ENCODE measurements at regions not wholly inside any gene's neighbourhood (a gene's known extent, or its start where the extent isn't known, plus 50 kb on each side); places are given as distances from the start of the nearest gene placed in this dataset.

- H3K27ac Mint-ChIP-seq = no peak overlapping the region
- CTCF ChIA-PET = no interaction called here
- no CpG with 5 or more reads among the region's 2 CpGs for WGBS (ENCODE audit: insufficient coverage)
Measured at GRCh38 chr5:152711801-152712388, 306.8 kb upstream of the NMUR2 start.

GRCh38 chr5:152717393-152717792 is 312.3 kb upstream of the NMUR2 start:
- no peaks in the 10 kb centered on the region for H3K4me1 ChIP-seq (ENCODE audit: control insufficient read depth in 2 of 2, insufficient read depth in 2 of 2, low read length in 2 of 2)
- peaks cover 0 to 7% (median 0%) of the 10 kb centered on the region in 3 donors for H3K9me3 ChIP-seq (ENCODE audit: control extremely low read depth in 1 of 3, control insufficient read depth in 2 of 3, insufficient read depth in 1 of 3, low read length in 2 of 3)
- H2AFZ ChIP-seq (ENCODE audit: insufficient read depth, low read depth, low read length, poor library complexity, severe bottlenecking) = no peak overlapping the region
- no peak overlapping the region for H3K9ac ChIP-seq (ENCODE audit: low read length)
- no peaks in the 10 kb centered on the region for H3K79me2 ChIP-seq (ENCODE audit: control insufficient read depth, insufficient read depth, low read length)
- H3K36me3 ChIP-seq (replicated peaks in 1 of 2; ENCODE audit: control extremely low read depth in 1 of 2, control insufficient read depth in 1 of 2, extremely low read depth in 1 of 2, insufficient read depth in 2 of 2, low read length in 1 of 2) = no peaks in the 10 kb centered on the region
- H3K27ac Mint-ChIP-seq = no peak overlapping the region
- H3K4me1 Mint-ChIP-seq = no peaks in the 10 kb centered on the region
- no peak for DNase-seq
- no peaks in the 10 kb centered on the region for H4K20me1 ChIP-seq (ENCODE audit: control insufficient read depth, insufficient read depth, low read length, poor library complexity, severe bottlenecking)
- intact Hi-C loops (cut with micrococcal nuclease) = no loop called here
- H3K4me3 ChIP-seq (ENCODE audit: control extremely low read depth in 1 of 5, extremely low read depth in 1 of 5, insufficient read depth in 1 of 5, low read depth in 2 of 5, low read length in 4 of 5) = no peak overlapping the region
- H3K27ac ChIP-seq (ENCODE audit: low read length in 2 of 2) = no peak overlapping the region
- H3K4me2 ChIP-seq (replicated peaks; ENCODE audit: low read depth, low read length, poor library complexity, severe bottlenecking) = no peak overlapping the region
- H3K9me3 Mint-ChIP-seq (ENCODE audit: insufficient read depth) = peaks cover 11% of the 10 kb centered on the region
- no peak for ATAC-seq (ENCODE audit: low read depth)
- ChIA-PET CTCF (no interaction called here), POLR2A (no interaction called here)
- TF ChIP-seq CTCF (IDR thresholded peaks at IDR 0.05) = no peak
- TF ChIP-seq EZH2 (IDR thresholded peaks at IDR 0.05; ENCODE audit: borderline replicate concordance, insufficient read depth, low read depth, low read length, poor library complexity, severe bottlenecking) = no peak
- H3K27me3 Mint-ChIP-seq = no peaks in the 10 kb centered on the region
- no peaks in the 10 kb centered on the region for H3K27me3 ChIP-seq (replicated peaks in 1 of 4; ENCODE audit: control extremely low read depth in 1 of 4, control insufficient read depth in 3 of 4, insufficient read depth in 4 of 4, low read length in 3 of 4)
- H3K4me3 Mint-ChIP-seq = no peak overlapping the region
- 5% methylated on average over 2 of the region's 2 CpGs for WGBS (ENCODE audit: insufficient coverage)

More at GRCh38 chr5:152711801-152712388, 306.8 kb upstream of the NMUR2 start:
- no peak for DNase-seq
- H3K79me2 ChIP-seq (ENCODE audit: control insufficient read depth, insufficient read depth, low read length) = no peaks in the 10 kb centered on the region
- no peak overlapping the region for H2AFZ ChIP-seq (ENCODE audit: insufficient read depth, low read depth, low read length, poor library complexity, severe bottlenecking)
- H3K27me3 Mint-ChIP-seq = no peaks in the 10 kb centered on the region
- H3K4me3 Mint-ChIP-seq = no peak overlapping the region
- no peak overlapping the region for H3K27ac ChIP-seq (ENCODE audit: low read length in 2 of 2)
- no peak overlapping the region for H3K4me3 ChIP-seq (ENCODE audit: control extremely low read depth in 1 of 5, extremely low read depth in 1 of 5, insufficient read depth in 1 of 5, low read depth in 2 of 5, low read length in 4 of 5)
- H3K4me2 ChIP-seq (replicated peaks; ENCODE audit: low read depth, low read length, poor library complexity, severe bottlenecking) = no peak overlapping the region
- no peak overlapping the region for H3K9ac ChIP-seq (ENCODE audit: low read length)
- no peaks in the 10 kb centered on the region for H3K27me3 ChIP-seq (replicated peaks in 1 of 4; ENCODE audit: control extremely low read depth in 1 of 4, control insufficient read depth in 3 of 4, insufficient read depth in 4 of 4, low read length in 3 of 4)
- TF ChIP-seq CTCF (IDR thresholded peaks at IDR 0.05) = no peak
- no peak for TF ChIP-seq EZH2 (IDR thresholded peaks at IDR 0.05; ENCODE audit: borderline replicate concordance, insufficient read depth, low read depth, low read length, poor library complexity, severe bottlenecking)
- ATAC-seq (ENCODE audit: low read depth) = no peak
- no peaks in the 10 kb centered on the region for H4K20me1 ChIP-seq (ENCODE audit: control insufficient read depth, insufficient read depth, low read length, poor library complexity, severe bottlenecking)
- H3K9me3 ChIP-seq (ENCODE audit: control extremely low read depth in 1 of 3, control insufficient read depth in 2 of 3, insufficient read depth in 1 of 3, low read length in 2 of 3) = no peaks in the 10 kb centered on the region
- H3K4me1 Mint-ChIP-seq = no peaks in the 10 kb centered on the region
- H3K4me1 ChIP-seq (ENCODE audit: control insufficient read depth in 2 of 2, insufficient read depth in 2 of 2, low read length in 2 of 2) = no peaks in the 10 kb centered on the region
- H3K9me3 Mint-ChIP-seq (ENCODE audit: insufficient read depth) = no peaks in the 10 kb centered on the region
- intact Hi-C loops (cut with micrococcal nuclease) = no loop called here
- no peaks in the 10 kb centered on the region for H3K36me3 ChIP-seq (replicated peaks in 1 of 2; ENCODE audit: control extremely low read depth in 1 of 2, control insufficient read depth in 1 of 2, extremely low read depth in 1 of 2, insufficient read depth in 2 of 2, low read length in 1 of 2)
- POLR2A ChIA-PET = no interaction called here
